ENCODE measurements at regions not wholly inside any gene's neighbourhood (a gene's known extent, or its start where the extent isn't known, plus 50 kb on each side); places are given as distances from the start of the nearest gene placed in this dataset.

- no peak overlapping the region for H3K9ac ChIP-seq
- no peak for DNase-seq
- no peaks in the 10 kb centered on the region for H3K36me3 ChIP-seq (replicated peaks in 1 of 2; ENCODE audit: control insufficient read depth in 1 of 2, insufficient read depth in 2 of 2, low read length in 1 of 2)
- H4K20me1 ChIP-seq (ENCODE audit: insufficient read depth), result no peaks in the 10 kb centered on the region
- H3K4me3 ChIP-seq (ENCODE audit: low read depth in 2 of 2, low read length in 1 of 2), result no peak overlapping the region
- ChIA-PET CTCF (interaction anchor here (1.0 to 1.7 kb wide), 2 partner anchors 9 to 136 kb away, joined by 3 to 5 read pairs; no protein-coding TSS in a partner anchor), POLR2A (no interaction called here)
- H2AFZ ChIP-seq (ENCODE audit: low read depth), result no peak overlapping the region
- no peaks in the 10 kb centered on the region for H3K27me3 ChIP-seq (ENCODE audit: insufficient read depth)
- H3K4me1 ChIP-seq (ENCODE audit: control insufficient read depth in 1 of 2, insufficient read depth in 2 of 2, low read depth in 1 of 2, low read length in 1 of 2), result no peaks in the 10 kb centered on the region; a peak in 1 of 4 replicates
- TF ChIP-seq SMC3 (IDR thresholded peaks at IDR 0.05; ENCODE audit: low read depth, low read length) (no peak), FOSL2 (IDR thresholded peaks at IDR 0.05; ENCODE audit: borderline replicate concordance, low read depth) (no peak), TCF12 (IDR thresholded peaks at IDR 0.05) (no peak), MXI1 (IDR thresholded peaks at IDR 0.05; ENCODE audit: low read depth, low read length) (no peak)
- TF ChIP-seq, protein P1, sequence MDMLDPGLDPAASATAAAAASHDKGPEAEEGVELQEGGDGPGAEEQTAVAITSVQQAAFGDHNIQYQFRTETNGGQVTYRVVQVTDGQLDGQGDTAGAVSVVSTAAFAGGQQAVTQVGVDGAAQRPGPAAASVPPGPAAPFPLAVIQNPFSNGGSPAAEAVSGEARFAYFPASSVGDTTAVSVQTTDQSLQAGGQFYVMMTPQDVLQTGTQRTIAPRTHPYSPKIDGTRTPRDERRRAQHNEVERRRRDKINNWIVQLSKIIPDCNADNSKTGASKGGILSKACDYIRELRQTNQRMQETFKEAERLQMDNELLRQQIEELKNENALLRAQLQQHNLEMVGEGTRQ (IDR thresholded peaks at IDR 0.05; ENCODE audit: borderline replicate concordance, low read depth, low read length), result no peak
- TF ChIP-seq, protein P2, sequence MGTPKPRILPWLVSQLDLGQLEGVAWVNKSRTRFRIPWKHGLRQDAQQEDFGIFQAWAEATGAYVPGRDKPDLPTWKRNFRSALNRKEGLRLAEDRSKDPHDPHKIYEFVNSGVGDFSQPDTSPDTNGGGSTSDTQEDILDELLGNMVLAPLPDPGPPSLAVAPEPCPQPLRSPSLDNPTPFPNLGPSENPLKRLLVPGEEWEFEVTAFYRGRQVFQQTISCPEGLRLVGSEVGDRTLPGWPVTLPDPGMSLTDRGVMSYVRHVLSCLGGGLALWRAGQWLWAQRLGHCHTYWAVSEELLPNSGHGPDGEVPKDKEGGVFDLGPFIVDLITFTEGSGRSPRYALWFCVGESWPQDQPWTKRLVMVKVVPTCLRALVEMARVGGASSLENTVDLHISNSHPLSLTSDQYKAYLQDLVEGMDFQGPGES (IDR thresholded peaks at IDR 0.05; ENCODE audit: low read depth, low read length), result no peak
- no peaks in the 10 kb centered on the region for H3K79me2 ChIP-seq (ENCODE audit: insufficient read depth)
- no peak overlapping the region for H3K4me2 ChIP-seq
- no peaks in the 10 kb centered on the region for H3K9me2 ChIP-seq
- no peaks in the 10 kb centered on the region for H3F3A ChIP-seq (replicated peaks; ENCODE audit: insufficient read depth)
- no peaks in the 10 kb centered on the region for H3K9me3 ChIP-seq
- H3K27ac ChIP-seq (ENCODE audit: low read depth in 2 of 2, low read length in 1 of 2), result no peak overlapping the region
These were observed 485.5 kb downstream of the TUSC7 start for GRCh38 chr3:117195034-117195433.

DNA sequence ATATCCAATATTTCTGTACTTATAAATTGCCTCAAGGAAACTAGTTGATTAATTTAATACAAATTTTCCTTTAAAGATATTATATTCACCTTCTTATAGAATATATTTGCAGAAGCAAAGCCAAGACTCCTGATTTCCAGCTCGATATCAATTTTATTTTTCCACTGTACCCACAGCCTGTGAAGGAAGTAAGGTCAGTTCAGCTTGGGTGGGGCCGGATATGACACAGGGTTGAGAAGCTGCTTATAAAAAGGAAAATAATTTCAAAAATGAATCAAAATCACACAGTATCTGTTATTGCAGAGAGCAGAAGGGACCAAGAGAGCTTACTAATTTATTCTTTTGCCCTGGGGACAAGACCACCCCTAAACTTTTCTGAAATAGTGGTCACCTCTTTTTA lies 491.4 kb downstream of the TUSC7 start:
- 62% methylated on average over 2 of the region's 2 CpGs for WGBS (ENCODE audit: low lambda C conversion rate)
- H3K27me3 ChIP-seq (ENCODE audit: insufficient read depth), result no peaks in the 10 kb centered on the region
- no peak overlapping the region for H3K9ac ChIP-seq
- no peaks in the 10 kb centered on the region for H3K9me2 ChIP-seq
- no peaks in the 10 kb centered on the region for H3F3A ChIP-seq (replicated peaks; ENCODE audit: insufficient read depth)
- no peak overlapping the region for H2AFZ ChIP-seq (ENCODE audit: low read depth)
- no peak for DNase-seq
- H4K20me1 ChIP-seq (ENCODE audit: insufficient read depth), result no peaks in the 10 kb centered on the region
- no peak overlapping the region for H3K27ac ChIP-seq (ENCODE audit: low read depth in 2 of 2, low read length in 1 of 2)
- CTCF ChIA-PET, result interaction anchor here (0.8 to 1.2 kb wide), 2 partner anchors 142 to 796 kb away, joined by 3 read pairs; no protein-coding TSS in a partner anchor
- H3K9me3 ChIP-seq, result no peaks in the 10 kb centered on the region
- no peaks in the 10 kb centered on the region for H3K36me3 ChIP-seq (replicated peaks in 1 of 2; ENCODE audit: control insufficient read depth in 1 of 2, insufficient read depth in 2 of 2, low read length in 1 of 2)
- TF ChIP-seq, protein P1 (IDR thresholded peaks at IDR 0.05; ENCODE audit: borderline replicate concordance, low read depth, low read length), result no peak
- TF ChIP-seq MEF2A (IDR thresholded peaks at IDR 0.05; ENCODE audit: borderline replicate concordance, low read depth) (no peak), RFX5 (IDR thresholded peaks at IDR 0.05; ENCODE audit: low read length) (no peak), MXI1 (IDR thresholded peaks at IDR 0.05; ENCODE audit: low read depth, low read length) (no peak), RXRA (IDR thresholded peaks at IDR 0.05; ENCODE audit: borderline replicate concordance, low read depth) (no peak), EZH2phosphoT487 (IDR thresholded peaks at IDR 0.05; ENCODE audit: borderline replicate concordance, low read depth) (no peak), CHD2 (IDR thresholded peaks at IDR 0.05; ENCODE audit: low read length, partially characterized antibody) (no peak), FOXM1 (IDR thresholded peaks at IDR 0.05; ENCODE audit: low read depth) (no peak), FOSL2 (IDR thresholded peaks at IDR 0.05; ENCODE audit: borderline replicate concordance, low read depth) (no peak), TEAD4 (IDR thresholded peaks at IDR 0.05; ENCODE audit: borderline replicate concordance, insufficient read depth) (no peak), SIN3A (IDR thresholded peaks at IDR 0.05; ENCODE audit: borderline replicate concordance, low read depth, low read length) (no peak), RAD21 (IDR thresholded peaks at IDR 0.05; ENCODE audit: low read length) (no peak), NFIC (IDR thresholded peaks at IDR 0.05; ENCODE audit: borderline replicate concordance) (no peak), NRF1 (IDR thresholded peaks at IDR 0.05; ENCODE audit: low read depth, low read length) (no peak), MAX (IDR thresholded peaks at IDR 0.05; ENCODE audit: low read depth) (no peak), EP300 (IDR thresholded peaks at IDR 0.05; ENCODE audit: borderline replicate concordance in 1 of 2, low read depth in 1 of 2, low read length in 1 of 2) (no peak), FOXJ3 (CRISPR knock-in tag; IDR thresholded peaks at IDR 0.05) (no peak), POLR2AphosphoS5 (IDR thresholded peaks at IDR 0.05; ENCODE audit: low read depth, low read length) (no peak)
- TF ChIP-seq, protein P2 (IDR thresholded peaks at IDR 0.05; ENCODE audit: low read depth, low read length), result no peak
- TF ChIP-seq, protein P3, sequence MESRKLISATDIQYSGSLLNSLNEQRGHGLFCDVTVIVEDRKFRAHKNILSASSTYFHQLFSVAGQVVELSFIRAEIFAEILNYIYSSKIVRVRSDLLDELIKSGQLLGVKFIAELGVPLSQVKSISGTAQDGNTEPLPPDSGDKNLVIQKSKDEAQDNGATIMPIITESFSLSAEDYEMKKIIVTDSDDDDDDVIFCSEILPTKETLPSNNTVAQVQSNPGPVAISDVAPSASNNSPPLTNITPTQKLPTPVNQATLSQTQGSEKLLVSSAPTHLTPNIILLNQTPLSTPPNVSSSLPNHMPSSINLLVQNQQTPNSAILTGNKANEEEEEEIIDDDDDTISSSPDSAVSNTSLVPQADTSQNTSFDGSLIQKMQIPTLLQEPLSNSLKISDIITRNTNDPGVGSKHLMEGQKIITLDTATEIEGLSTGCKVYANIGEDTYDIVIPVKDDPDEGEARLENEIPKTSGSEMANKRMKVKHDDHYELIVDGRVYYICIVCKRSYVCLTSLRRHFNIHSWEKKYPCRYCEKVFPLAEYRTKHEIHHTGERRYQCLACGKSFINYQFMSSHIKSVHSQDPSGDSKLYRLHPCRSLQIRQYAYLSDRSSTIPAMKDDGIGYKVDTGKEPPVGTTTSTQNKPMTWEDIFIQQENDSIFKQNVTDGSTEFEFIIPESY (IDR thresholded peaks at IDR 0.05; ENCODE audit: borderline replicate concordance, low read depth), result no peak
- H3K4me1 ChIP-seq (ENCODE audit: control insufficient read depth in 1 of 2, insufficient read depth in 2 of 2, low read depth in 1 of 2, low read length in 1 of 2), result no peaks in the 10 kb centered on the region
- H3K79me2 ChIP-seq (ENCODE audit: insufficient read depth), result no peaks in the 10 kb centered on the region
- POLR2A ChIA-PET, result no interaction called here
- H3K4me2 ChIP-seq, result no peak overlapping the region
- H3K4me3 ChIP-seq (ENCODE audit: low read depth in 2 of 2, low read length in 1 of 2), result no peak overlapping the region
